Hippocampal formation (tissue), 2 donors: ENCODE measurements at regions not wholly inside any gene's neighbourhood (a gene's known extent, or its start where the extent isn't known, plus 50 kb on each side); places are given as distances from the start of the nearest gene placed in this dataset.

Experiments
- DNase-seq, 2 donors: peaks; one replicate each; lab custom pipeline; 2025; lab: John Stamatoyannopoulos, UW

GRCh38 chr4:54545663-54546424, 111.9 kb upstream of the KIT start:
- no peak for DNase-seq

- no peak for DNase-seq
These were observed 110.3 kb upstream of the KIT start for GRCh38 chr4:54547299-54548097.

- no peak for DNase-seq
These were observed 109.6 kb upstream of the KIT start for GRCh38 chr4:54548098-54548620.

- no peak for DNase-seq
These were observed 108.8 kb upstream of the KIT start for GRCh38 chr4:54548831-54549460.

GRCh38 chr4:54550395-54551171, 107.2 kb upstream of the KIT start:
- DNase-seq, result no peak

GRCh38 chr4:54553001-54553400, 104.8 kb upstream of the KIT start:
- no peak for DNase-seq

GRCh38 chr4:54554339-54554990, 103.3 kb upstream of the KIT start:
- DNase-seq, result no peak

GRCh38 chr4:54556051-54556450, 101.7 kb upstream of the KIT start:
- DNase-seq, result no peak

- DNase-seq, result no peak
These were observed 101.2 kb upstream of the KIT start for GRCh38 chr4:54556587-54556986.

- no peak for DNase-seq
These were observed 98.7 kb upstream of the KIT start for GRCh38 chr4:54558889-54559677.

GRCh38 chr4:54560513-54560912, 97.2 kb upstream of the KIT start:
- DNase-seq, result no peak

GRCh38 chr4:54561940-54562339, 95.8 kb upstream of the KIT start:
- DNase-seq, result no peak

GRCh38 chr4:54566608-54567007, 91.1 kb upstream of the KIT start:
- DNase-seq, result no peak

- DNase-seq, result no peak
These were observed 90.4 kb upstream of the KIT start for GRCh38 chr4:54567327-54567726.

GRCh38 chr4:54568184-54568583, 89.6 kb upstream of the KIT start:
- DNase-seq, result no peak

GRCh38 chr4:54570822-54571221, 86.9 kb upstream of the KIT start:
- DNase-seq, result no peak

- no peak for DNase-seq
These were observed 86.2 kb upstream of the KIT start for GRCh38 chr4:54571293-54572151.

GRCh38 chr4:54572152-54572542, 85.6 kb upstream of the KIT start:
- no peak for DNase-seq

- no peak for DNase-seq
These were observed 83.3 kb upstream of the KIT start for GRCh38 chr4:54574500-54574899.

- DNase-seq, result no peak
These were observed 81.8 kb upstream of the KIT start for GRCh38 chr4:54575919-54576318.
